ENCODE measurements at regions not wholly inside any gene's neighbourhood (a gene's known extent, or its start where the extent isn't known, plus 50 kb on each side); places are given as distances from the start of the nearest gene placed in this dataset.

DNA sequence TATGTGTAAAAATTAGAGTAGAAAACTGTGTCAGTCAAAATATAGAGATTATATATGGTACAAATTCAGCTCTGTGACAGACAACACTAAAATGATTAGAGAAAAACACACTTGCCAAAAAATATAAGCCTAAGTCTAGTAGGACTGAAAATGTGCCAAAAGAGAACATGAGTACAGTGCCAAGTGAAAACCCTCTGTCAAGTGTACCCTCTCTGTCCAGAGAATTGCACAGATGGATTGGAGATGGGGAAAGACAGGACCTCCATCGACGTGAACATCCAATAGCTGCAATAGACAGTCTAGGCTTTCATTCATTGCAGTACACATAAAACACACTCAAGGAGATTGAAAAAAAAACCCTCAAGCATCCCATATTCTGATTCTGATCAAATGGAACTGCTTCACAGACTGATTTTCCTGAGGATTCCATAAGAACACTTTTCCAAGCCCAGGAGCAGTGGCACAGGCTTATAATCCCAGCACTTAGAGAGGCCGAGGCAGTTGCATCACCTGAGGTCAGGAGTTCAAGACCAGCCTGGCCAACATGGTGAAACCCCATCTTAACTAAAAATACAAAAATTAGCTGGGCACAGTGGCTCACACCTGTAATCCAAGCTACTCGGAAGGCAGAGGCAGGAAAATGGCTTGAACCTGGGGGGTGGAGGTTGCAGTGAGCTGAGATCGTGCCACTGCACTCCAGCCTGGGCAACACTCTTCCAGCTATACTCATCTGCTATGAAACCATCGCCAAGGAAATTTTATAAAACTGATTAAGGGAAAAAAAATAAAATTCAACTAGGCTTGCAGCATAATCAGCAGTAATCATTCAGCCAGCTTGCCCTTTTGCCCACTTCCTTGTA is 110.0 kb upstream of the TRIM24 start:
- Histone ChIP-seq H3K9me2 (replicated peaks; ENCODE audit: low read depth, low read length) (no peaks in the 10 kb centered on the region), H2AFZ (ENCODE audit: low read length) (no peak overlapping the region), H3K79me2 (ENCODE audit: insufficient read depth, low read length) (no peaks in the 10 kb centered on the region), H4K20me1 (ENCODE audit: insufficient read depth, low read length, poor library complexity, severe bottlenecking) (no peaks in the 10 kb centered on the region), H3F3A (ENCODE audit: low read depth) (no peaks in the 10 kb centered on the region), H3K4me1 (ENCODE audit: insufficient read depth, low read length, poor library complexity, severe bottlenecking) (no peaks in the 10 kb centered on the region), H3K4me2 (ENCODE audit: low read depth, low read length, poor library complexity, severe bottlenecking) (no peak overlapping the region), H3K4me3 (ENCODE audit: low read length, poor library complexity, severe bottlenecking) (no peak overlapping the region), H3K9me3 (ENCODE audit: insufficient read depth, low read depth, low read length) (peaks cover 7% of the 10 kb centered on the region; the same call in 1 of the 2 replicates), H3K27me3 (ENCODE audit: insufficient read depth, low read length, poor library complexity, severe bottlenecking) (no peaks in the 10 kb centered on the region), H3K36me3 (ENCODE audit: insufficient read depth, low read length) (no peaks in the 10 kb centered on the region), H3K9ac (ENCODE audit: low read depth, low read length, poor library complexity, severe bottlenecking) (no peak overlapping the region)
- TF ChIP-seq EZH2phosphoT487 (IDR thresholded peaks at IDR 0.05; ENCODE audit: borderline replicate concordance), result no peak
- TF ChIP-seq, protein P1, sequence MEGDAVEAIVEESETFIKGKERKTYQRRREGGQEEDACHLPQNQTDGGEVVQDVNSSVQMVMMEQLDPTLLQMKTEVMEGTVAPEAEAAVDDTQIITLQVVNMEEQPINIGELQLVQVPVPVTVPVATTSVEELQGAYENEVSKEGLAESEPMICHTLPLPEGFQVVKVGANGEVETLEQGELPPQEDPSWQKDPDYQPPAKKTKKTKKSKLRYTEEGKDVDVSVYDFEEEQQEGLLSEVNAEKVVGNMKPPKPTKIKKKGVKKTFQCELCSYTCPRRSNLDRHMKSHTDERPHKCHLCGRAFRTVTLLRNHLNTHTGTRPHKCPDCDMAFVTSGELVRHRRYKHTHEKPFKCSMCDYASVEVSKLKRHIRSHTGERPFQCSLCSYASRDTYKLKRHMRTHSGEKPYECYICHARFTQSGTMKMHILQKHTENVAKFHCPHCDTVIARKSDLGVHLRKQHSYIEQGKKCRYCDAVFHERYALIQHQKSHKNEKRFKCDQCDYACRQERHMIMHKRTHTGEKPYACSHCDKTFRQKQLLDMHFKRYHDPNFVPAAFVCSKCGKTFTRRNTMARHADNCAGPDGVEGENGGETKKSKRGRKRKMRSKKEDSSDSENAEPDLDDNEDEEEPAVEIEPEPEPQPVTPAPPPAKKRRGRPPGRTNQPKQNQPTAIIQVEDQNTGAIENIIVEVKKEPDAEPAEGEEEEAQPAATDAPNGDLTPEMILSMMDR (conservative IDR thresholded peaks at IDR 0.05; ENCODE audit: low read length), result no peak

GRCh38 chr7:138350701-138351357 is 109.2 kb upstream of the TRIM24 start:
- H2AFZ ChIP-seq (ENCODE audit: low read length), result no peak overlapping the region
- H3K9me2 ChIP-seq (replicated peaks; ENCODE audit: low read depth, low read length), result no peaks in the 10 kb centered on the region
- no peaks in the 10 kb centered on the region for H3K36me3 ChIP-seq (ENCODE audit: insufficient read depth, low read length)
- H3K27me3 ChIP-seq (ENCODE audit: insufficient read depth, low read length, poor library complexity, severe bottlenecking), result no peaks in the 10 kb centered on the region
- TF ChIP-seq, protein P1 (conservative IDR thresholded peaks at IDR 0.05; ENCODE audit: low read length), result no peak
- no peak for TF ChIP-seq EZH2phosphoT487 (IDR thresholded peaks at IDR 0.05; ENCODE audit: borderline replicate concordance)
- no peaks in the 10 kb centered on the region for H3K79me2 ChIP-seq (ENCODE audit: insufficient read depth, low read length)
- no peaks in the 10 kb centered on the region for H4K20me1 ChIP-seq (ENCODE audit: insufficient read depth, low read length, poor library complexity, severe bottlenecking)
- no peak overlapping the region for H3K4me2 ChIP-seq (ENCODE audit: low read depth, low read length, poor library complexity, severe bottlenecking)
- H3K9ac ChIP-seq (ENCODE audit: low read depth, low read length, poor library complexity, severe bottlenecking), result no peak overlapping the region
- no peaks in the 10 kb centered on the region for H3K4me1 ChIP-seq (ENCODE audit: insufficient read depth, low read length, poor library complexity, severe bottlenecking)
- H3F3A ChIP-seq (ENCODE audit: low read depth), result no peaks in the 10 kb centered on the region
- H3K4me3 ChIP-seq (ENCODE audit: low read length, poor library complexity, severe bottlenecking), result no peak overlapping the region
- peaks cover 4% of the 10 kb centered on the region; the same call in 1 of the 2 replicates for H3K9me3 ChIP-seq (ENCODE audit: insufficient read depth, low read depth, low read length)

DNA sequence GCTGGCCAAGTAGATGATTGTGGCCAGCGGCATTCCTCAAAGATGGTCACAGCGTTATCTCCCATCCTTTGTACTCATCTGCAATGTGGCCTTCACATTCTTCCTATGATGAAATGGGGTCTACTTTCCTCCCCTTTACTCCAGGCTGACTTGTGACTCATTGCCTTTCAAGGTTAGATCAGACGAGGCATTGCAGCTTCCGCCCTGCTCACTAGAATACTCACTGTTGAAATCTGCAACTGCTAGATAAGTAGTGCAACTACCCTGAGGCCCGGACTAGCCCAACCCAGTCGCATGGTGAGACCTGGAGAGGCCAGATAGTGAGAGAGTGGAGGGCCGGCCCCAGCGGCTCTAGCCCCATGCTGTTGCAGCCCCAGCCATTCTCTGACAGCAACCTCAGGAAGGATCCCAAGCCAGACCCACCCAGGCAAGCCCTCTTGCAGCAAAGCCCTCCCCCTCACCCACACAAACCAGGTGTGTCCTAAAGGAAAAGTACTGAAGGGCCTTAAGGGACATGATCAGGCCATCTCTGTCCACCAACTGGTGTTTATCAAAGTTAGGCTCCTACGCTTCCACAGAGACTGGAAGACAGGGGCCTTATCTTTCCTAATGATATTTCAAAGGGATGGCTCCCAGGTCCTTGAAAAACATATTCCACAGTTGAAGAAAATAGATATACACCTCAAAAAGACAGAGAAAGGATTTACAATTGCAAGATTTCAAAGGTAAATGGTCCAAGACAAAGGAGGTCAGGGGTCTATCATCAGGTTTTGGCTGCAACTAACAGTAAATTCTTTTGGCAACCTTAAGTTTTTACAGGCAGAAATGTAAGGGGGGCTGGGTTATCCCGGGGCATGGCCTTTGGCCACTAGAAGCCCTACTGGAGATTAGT is 107.2 kb upstream of the TRIM24 start:
- H3K4me1 ChIP-seq (ENCODE audit: insufficient read depth, low read length, poor library complexity, severe bottlenecking), result no peaks in the 10 kb centered on the region
- H3K9me2 ChIP-seq (replicated peaks; ENCODE audit: low read depth, low read length), result no peaks in the 10 kb centered on the region
- H3K4me3 ChIP-seq (ENCODE audit: low read length, poor library complexity, severe bottlenecking), result no peak overlapping the region
- H3K4me2 ChIP-seq (ENCODE audit: low read depth, low read length, poor library complexity, severe bottlenecking), result no peak overlapping the region
- TF ChIP-seq EZH2phosphoT487 (IDR thresholded peaks at IDR 0.05; ENCODE audit: borderline replicate concordance), result no peak
- TF ChIP-seq, protein P1 (conservative IDR thresholded peaks at IDR 0.05; ENCODE audit: low read length), result no peak
- H3K36me3 ChIP-seq (ENCODE audit: insufficient read depth, low read length), result no peaks in the 10 kb centered on the region
- H3K79me2 ChIP-seq (ENCODE audit: insufficient read depth, low read length), result no peaks in the 10 kb centered on the region
- no peaks in the 10 kb centered on the region for H3F3A ChIP-seq (ENCODE audit: low read depth)
- no peaks in the 10 kb centered on the region for H3K27me3 ChIP-seq (ENCODE audit: insufficient read depth, low read length, poor library complexity, severe bottlenecking)
- H4K20me1 ChIP-seq (ENCODE audit: insufficient read depth, low read length, poor library complexity, severe bottlenecking), result no peaks in the 10 kb centered on the region
- no peak overlapping the region for H3K9ac ChIP-seq (ENCODE audit: low read depth, low read length, poor library complexity, severe bottlenecking)
- H3K9me3 ChIP-seq (ENCODE audit: insufficient read depth, low read depth, low read length), result no peaks in the 10 kb centered on the region; the same call in 1 of the 2 replicates
- H2AFZ ChIP-seq (ENCODE audit: low read length), result no peak overlapping the region
